Activated CD4-positive, alpha-beta memory T cell treated with anti-CD3 and anti-CD28 coated beads, Interleukin-2, amount 10 ng/mL, durations not matched to agents 7 days and 5 days (primary cell): ENCODE measurements at regions not wholly inside any gene's neighbourhood (a gene's known extent, or its start where the extent isn't known, plus 50 kb on each side); places are given as distances from the start of the nearest gene placed in this dataset.

Source experiments
- CTCF ChIA-PET: fragments of 350-600 bp; sonication (Branson Sonifier 250); formaldehyde crosslinking; loops from one replicate; lab custom pipeline; 2021; ENCODE audit warnings: antibody characterized with exemption, inconsistent platforms; lab: Charles Lee
- POLR2A ChIA-PET: fragments of 350-600 bp; sonication (Branson Sonifier 250); formaldehyde crosslinking; loops from one replicate; lab custom pipeline; 2021; ENCODE audit warnings: antibody characterized with exemption; lab: Charles Lee
- DNase-seq: peaks from one replicate; pipeline ENCODE4 v3.0.0-alpha.2; 2020
- H3K27ac Mint-ChIP-seq: one replicate; pipeline ENCODE4 v1.8.0; 2021; ENCODE audit warnings: mild to moderate bottlenecking, mixed read lengths
- H3K27me3 Mint-ChIP-seq: one replicate; pipeline ENCODE4 v1.8.0; 2021; ENCODE audit warnings: mixed read lengths
- H3K36me3 Mint-ChIP-seq: one replicate; pipeline ENCODE4 v1.8.0; 2021; ENCODE audit warnings: low read depth, mixed read lengths
- H3K4me1 Mint-ChIP-seq: one replicate; pipeline ENCODE4 v1.8.0; 2021; ENCODE audit warnings: mixed read lengths
- H3K4me3 Mint-ChIP-seq: one replicate; pipeline ENCODE4 v1.8.0; 2021; ENCODE audit warnings: mild to moderate bottlenecking, mixed read lengths
- H3K9me3 Mint-ChIP-seq: one replicate; pipeline ENCODE4 v1.8.0; 2021; ENCODE audit warnings: mixed read lengths

- peaks cover 17% of the 10 kb centered on the region for H3K4me1 Mint-ChIP-seq
- H3K9me3 Mint-ChIP-seq, result no peaks in the 10 kb centered on the region
- no peak overlapping the region for H3K27ac Mint-ChIP-seq
- ChIA-PET CTCF (interaction anchor here (0.6 to 1.4 kb wide), 4 partner anchors 106 to 1006 kb away, joined by 3 to 4 read pairs (median 3); no protein-coding TSS in a partner anchor), POLR2A (no interaction called here)
- H3K4me3 Mint-ChIP-seq, result no peak overlapping the region
- DNase-seq, result no peak
- H3K36me3 Mint-ChIP-seq, result no peaks in the 10 kb centered on the region
- H3K27me3 Mint-ChIP-seq, result no peaks in the 10 kb centered on the region
These were observed 166.1 kb upstream of the EEA1 start for GRCh38 chr12:93094988-93095737.

DNA sequence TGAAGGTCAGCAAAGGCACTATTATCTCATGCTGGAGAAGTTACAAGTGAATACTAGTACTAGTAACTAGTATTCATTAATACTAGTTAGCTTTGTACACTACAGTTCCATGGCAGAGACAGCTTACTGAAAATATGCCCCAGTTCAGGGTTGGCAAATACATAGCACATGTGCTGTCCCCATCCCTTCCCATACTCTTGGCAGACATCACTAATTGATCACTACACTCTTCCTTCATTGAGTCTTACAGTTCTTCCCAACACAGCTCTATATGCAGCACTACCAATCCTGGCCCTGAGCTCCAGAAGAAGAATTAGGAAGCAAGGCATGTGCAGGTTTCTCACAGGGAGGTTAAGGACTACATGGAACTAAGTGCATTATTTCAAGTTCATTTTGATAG lies 168.3 kb upstream of the EEA1 start:
- Mint-ChIP-seq H3K27me3 (no peaks in the 10 kb centered on the region), H3K27ac (no peak overlapping the region)
- CTCF ChIA-PET, result interaction anchor here (0.5 to 2.7 kb wide), 16 partner anchors 12 to 1005 kb away, joined by 3 to 17 read pairs (median 4); partner anchors contain the start of gene EEA1

GRCh38 chr12:93098077-93098476 lies 169.0 kb upstream of the EEA1 start:
- CTCF ChIA-PET, result interaction anchor here (0.9 to 2.7 kb wide), 17 partner anchors 12 to 1004 kb away, joined by 3 to 17 read pairs (median 4); partner anchors contain the start of gene EEA1
- POLR2A ChIA-PET, result no interaction called here
- peak; percentile 63 for DNase-seq
- no peaks in the 10 kb centered on the region for H3K27me3 Mint-ChIP-seq
- no peaks in the 10 kb centered on the region for H3K36me3 Mint-ChIP-seq
- no peaks in the 10 kb centered on the region for H3K9me3 Mint-ChIP-seq
- no peak overlapping the region for H3K27ac Mint-ChIP-seq
- H3K4me3 Mint-ChIP-seq, result no peak overlapping the region
- H3K4me1 Mint-ChIP-seq, result peaks cover 11% of the 10 kb centered on the region

More for the DNA sequence above, 168.3 kb upstream of the EEA1 start:
- POLR2A ChIA-PET, result no interaction called here
- Mint-ChIP-seq H3K4me1 (peaks cover 11% of the 10 kb centered on the region), H3K4me3 (no peak overlapping the region), H3K36me3 (no peaks in the 10 kb centered on the region), H3K9me3 (no peaks in the 10 kb centered on the region)
- DNase-seq, result no peak

- Mint-ChIP-seq H3K4me3 (no peak overlapping the region), H3K27me3 (no peaks in the 10 kb centered on the region), H3K4me1 (peaks cover 11% of the 10 kb centered on the region), H3K36me3 (no peaks in the 10 kb centered on the region), H3K27ac (no peak overlapping the region), H3K9me3 (no peaks in the 10 kb centered on the region)
- ChIA-PET POLR2A (no interaction called here), CTCF (interaction anchor here (1.0 kb wide), 1 partner anchor 296 kb away, joined by 3 read pairs; no protein-coding TSS in a partner anchor)
- DNase-seq, result no peak
These were observed 170.7 kb upstream of the EEA1 start for GRCh38 chr12:93099792-93100191.

DNA sequence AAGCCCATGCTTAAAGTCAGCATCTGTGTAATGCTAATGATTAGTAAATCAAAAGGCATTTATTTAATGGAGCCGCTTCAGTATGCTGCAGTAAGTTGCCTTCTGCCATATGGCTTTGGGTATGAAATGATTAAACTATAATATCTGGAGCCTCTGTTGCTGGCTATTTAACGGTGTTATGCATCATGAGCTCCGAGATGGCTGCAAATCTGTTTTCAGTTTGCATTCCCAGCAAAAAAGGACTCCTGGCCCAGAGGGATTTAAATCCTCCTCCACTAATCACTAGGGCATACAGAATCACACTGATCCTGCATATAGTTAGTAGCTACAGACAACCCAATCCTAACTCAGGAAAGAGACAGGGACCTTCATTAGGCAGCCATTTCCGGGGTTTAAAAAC lies 171.5 kb upstream of the EEA1 start:
- no peaks in the 10 kb centered on the region for H3K27me3 Mint-ChIP-seq
- peaks cover 4% of the 10 kb centered on the region for H3K4me1 Mint-ChIP-seq
- ChIA-PET POLR2A (no interaction called here), CTCF (interaction anchor here (1.0 kb wide), 1 partner anchor 295 kb away, joined by 3 read pairs; no protein-coding TSS in a partner anchor)
- H3K27ac Mint-ChIP-seq, result no peak overlapping the region
- no peaks in the 10 kb centered on the region for H3K36me3 Mint-ChIP-seq
- no peak overlapping the region for H3K4me3 Mint-ChIP-seq
- H3K9me3 Mint-ChIP-seq, result no peaks in the 10 kb centered on the region
- DNase-seq, result no peak

- Mint-ChIP-seq H3K27me3 (no peaks in the 10 kb centered on the region), H3K4me3 (no peak overlapping the region), H3K9me3 (no peaks in the 10 kb centered on the region), H3K27ac (no peak overlapping the region), H3K36me3 (no peaks in the 10 kb centered on the region), H3K4me1 (peaks cover 4% of the 10 kb centered on the region)
- ChIA-PET CTCF (no interaction called here), POLR2A (no interaction called here)
- no peak for DNase-seq
These were observed 172.3 kb upstream of the EEA1 start for GRCh38 chr12:93101367-93101766.

DNA sequence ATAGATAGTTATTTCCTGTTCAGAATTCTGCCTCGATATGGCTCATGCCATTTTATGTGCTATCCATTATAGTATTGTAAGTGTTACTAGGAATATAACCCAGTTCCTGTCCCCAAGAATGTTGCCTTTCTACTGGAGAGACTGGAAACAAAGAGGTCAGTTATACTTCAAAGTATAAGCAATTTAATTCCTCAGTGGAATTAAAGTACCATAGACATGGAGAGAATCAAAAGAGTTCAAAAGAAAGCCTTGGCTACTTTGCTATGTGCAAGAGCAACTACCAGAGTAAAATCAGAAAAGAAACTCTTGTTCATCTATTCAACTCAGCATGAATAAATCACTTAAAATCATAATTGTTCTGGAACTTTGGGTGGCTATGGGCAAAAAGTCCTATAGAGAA lies 173.2 kb upstream of the EEA1 start:
- no peak for DNase-seq
- Mint-ChIP-seq H3K9me3 (no peaks in the 10 kb centered on the region), H3K27ac (no peak overlapping the region), H3K36me3 (no peaks in the 10 kb centered on the region), H3K27me3 (no peaks in the 10 kb centered on the region), H3K4me3 (no peak overlapping the region), H3K4me1 (peaks cover 4% of the 10 kb centered on the region)
- ChIA-PET CTCF (no interaction called here), POLR2A (no interaction called here)

GRCh38 chr12:93102744-93103143 lies 173.6 kb upstream of the EEA1 start:
- peaks cover 4% of the 10 kb centered on the region for H3K4me1 Mint-ChIP-seq
- no peak overlapping the region for H3K4me3 Mint-ChIP-seq
- POLR2A ChIA-PET, result no interaction called here
- H3K36me3 Mint-ChIP-seq, result no peaks in the 10 kb centered on the region
- CTCF ChIA-PET, result no interaction called here
- no peaks in the 10 kb centered on the region for H3K9me3 Mint-ChIP-seq
- no peaks in the 10 kb centered on the region for H3K27me3 Mint-ChIP-seq
- H3K27ac Mint-ChIP-seq, result no peak overlapping the region
- DNase-seq, result no peak

- Mint-ChIP-seq H3K27me3 (no peaks in the 10 kb centered on the region), H3K27ac (no peak overlapping the region), H3K4me3 (no peak overlapping the region), H3K4me1 (peaks cover 3% of the 10 kb centered on the region), H3K36me3 (no peaks in the 10 kb centered on the region), H3K9me3 (no peaks in the 10 kb centered on the region)
- POLR2A ChIA-PET, result no interaction called here
- CTCF ChIA-PET, result no interaction called here
- DNase-seq, result no peak
These were observed 174.1 kb upstream of the EEA1 start for GRCh38 chr12:93103154-93103553.

GRCh38 chr12:93104535-93104934 lies 175.4 kb upstream of the EEA1 start:
- no peaks in the 10 kb centered on the region for H3K9me3 Mint-ChIP-seq
- CTCF ChIA-PET, result interaction anchor here (2.2 kb wide), 1 partner anchor 117 kb away, joined by 7 read pairs; no protein-coding TSS in a partner anchor
- no peak for DNase-seq
- H3K27ac Mint-ChIP-seq, result no peak overlapping the region
- no peaks in the 10 kb centered on the region for H3K36me3 Mint-ChIP-seq
- H3K4me1 Mint-ChIP-seq, result no peaks in the 10 kb centered on the region
- POLR2A ChIA-PET, result no interaction called here
- no peaks in the 10 kb centered on the region for H3K27me3 Mint-ChIP-seq
- H3K4me3 Mint-ChIP-seq, result no peak overlapping the region

DNA sequence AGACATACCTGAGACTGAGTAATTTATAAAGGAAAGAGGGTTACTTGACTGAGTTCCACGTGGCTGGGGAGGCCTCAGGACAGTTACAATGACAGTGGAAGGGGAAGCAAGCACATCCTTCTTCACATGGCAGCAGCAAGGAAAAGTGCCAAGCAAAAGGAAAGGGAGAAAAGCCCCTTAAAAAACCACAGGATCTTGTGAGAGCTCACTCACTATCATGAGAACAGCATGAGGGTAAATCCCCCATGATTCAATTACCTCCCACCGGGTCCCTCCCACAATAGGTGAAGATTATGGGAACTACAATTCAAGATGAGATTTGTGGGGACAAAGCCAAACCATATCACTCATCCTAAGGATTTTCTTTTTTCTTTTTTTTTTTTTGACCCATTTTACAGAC lies 177.8 kb upstream of the EEA1 start:
- DNase-seq, result no peak
- CTCF ChIA-PET, result no interaction called here
- H3K27ac Mint-ChIP-seq, result no peak overlapping the region
- no peaks in the 10 kb centered on the region for H3K36me3 Mint-ChIP-seq
- H3K4me1 Mint-ChIP-seq, result no peaks in the 10 kb centered on the region
- H3K27me3 Mint-ChIP-seq, result no peaks in the 10 kb centered on the region
- POLR2A ChIA-PET, result no interaction called here
- H3K4me3 Mint-ChIP-seq, result no peak overlapping the region
- H3K9me3 Mint-ChIP-seq, result no peaks in the 10 kb centered on the region

DNA sequence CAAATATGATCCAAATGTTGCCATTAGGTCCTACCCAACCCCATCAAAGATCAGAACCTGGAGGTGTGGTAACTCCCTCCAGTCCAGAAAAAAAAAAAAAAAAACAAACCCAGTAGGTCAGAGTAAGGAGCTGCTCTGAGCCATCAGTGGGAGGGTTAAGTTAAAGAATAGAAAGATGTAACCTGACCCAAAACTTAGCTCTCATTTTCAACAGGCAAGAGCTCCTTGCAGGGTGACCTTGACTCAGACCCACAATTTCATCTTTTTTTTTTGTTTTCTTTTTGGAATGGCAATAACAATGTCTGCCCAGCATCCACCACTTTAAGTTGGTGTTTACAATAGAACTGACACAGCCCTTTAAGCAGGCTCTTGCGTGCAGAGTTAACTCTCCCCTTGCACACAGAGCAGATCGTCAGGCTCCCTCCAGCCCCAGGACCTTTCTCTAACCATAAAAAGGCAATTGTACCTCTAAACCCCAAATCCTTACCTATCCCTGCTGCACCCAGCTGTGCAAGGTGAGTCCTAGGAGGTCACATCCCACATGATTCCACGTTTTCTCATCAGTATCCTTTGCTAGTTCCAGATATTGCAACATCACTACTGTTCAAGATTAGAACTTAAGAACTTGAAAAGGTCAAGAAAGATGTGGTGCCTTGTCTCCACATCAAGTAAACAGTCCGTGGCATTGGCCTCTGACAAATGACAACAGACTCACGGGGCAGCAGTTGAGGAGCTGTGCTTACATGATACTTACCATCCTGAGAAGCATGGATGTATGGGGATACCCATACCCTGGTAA lies 178.6 kb upstream of the EEA1 start:
- no peaks in the 10 kb centered on the region for H3K27me3 Mint-ChIP-seq
- CTCF ChIA-PET, result no interaction called here
- no peaks in the 10 kb centered on the region for H3K36me3 Mint-ChIP-seq
- H3K4me1 Mint-ChIP-seq, result no peaks in the 10 kb centered on the region
- POLR2A ChIA-PET, result no interaction called here
- no peak overlapping the region for H3K4me3 Mint-ChIP-seq
- DNase-seq, result no peak
- no peak overlapping the region for H3K27ac Mint-ChIP-seq
- H3K9me3 Mint-ChIP-seq, result no peaks in the 10 kb centered on the region

- H3K4me3 Mint-ChIP-seq, result no peak overlapping the region
- POLR2A ChIA-PET, result no interaction called here
- no peaks in the 10 kb centered on the region for H3K36me3 Mint-ChIP-seq
- no peak for DNase-seq
- no peak overlapping the region for H3K27ac Mint-ChIP-seq
- H3K4me1 Mint-ChIP-seq, result no peaks in the 10 kb centered on the region
- no peaks in the 10 kb centered on the region for H3K9me3 Mint-ChIP-seq
- no peaks in the 10 kb centered on the region for H3K27me3 Mint-ChIP-seq
- CTCF ChIA-PET, result no interaction called here
These were observed 179.9 kb upstream of the EEA1 start for GRCh38 chr12:93108985-93109384.
